ENCODE measurements at regions not wholly inside any gene's neighbourhood (a gene's known extent, or its start where the extent isn't known, plus 50 kb on each side); places are given as distances from the start of the nearest gene placed in this dataset.

- ChIA-PET POLR2A (interaction anchor here (1.7 kb wide), 1 partner anchor 9 kb away, joined by 4 read pairs; no protein-coding TSS in a partner anchor), CTCF (no interaction called here)
- TF ChIP-seq FOXA1 (IDR thresholded peaks at IDR 0.05) (no peak), PKNOX1 (IDR thresholded peaks at IDR 0.05) (no peak), SP1 (IDR thresholded peaks at IDR 0.05) (no peak), L3MBTL2 (conservative IDR thresholded peaks at IDR 0.05) (no peak), NFRKB (IDR thresholded peaks at IDR 0.05) (no peak), CTBP1 (IDR thresholded peaks at IDR 0.05; ENCODE audit: borderline replicate concordance) (no peak), LEF1 (IDR thresholded peaks at IDR 0.05; ENCODE audit: borderline replicate concordance) (no peak)
- DNase-seq (ENCODE audit: extremely low spot score) = no peak
These were observed 78.4 kb upstream of the ZBTB40 start for GRCh38 chr1:22373252-22373651.

- POLR2A ChIA-PET = interaction anchor here (1.7 kb wide), 1 partner anchor 9 kb away, joined by 4 read pairs; no protein-coding TSS in a partner anchor
- CTCF ChIA-PET = no interaction called here
- TF ChIP-seq SP1 (IDR thresholded peaks at IDR 0.05) (no peak), CTBP1 (IDR thresholded peaks at IDR 0.05; ENCODE audit: borderline replicate concordance) (no peak), HDGF (IDR thresholded peaks at IDR 0.05; ENCODE audit: borderline replicate concordance) (no peak), FOXA1 (IDR thresholded peaks at IDR 0.05) (no peak), SUZ12 (IDR thresholded peaks at IDR 0.05) (no peak), NFRKB (IDR thresholded peaks at IDR 0.05) (no peak), ARNT (IDR thresholded peaks at IDR 0.05) (no peak), ELF4 (IDR thresholded peaks at IDR 0.05) (no peak), PKNOX1 (IDR thresholded peaks at IDR 0.05) (no peak), BHLHE40 (IDR thresholded peaks at IDR 0.05; ENCODE audit: borderline replicate concordance) (no peak), ZNF384 (IDR thresholded peaks at IDR 0.05) (no peak), LEF1 (IDR thresholded peaks at IDR 0.05; ENCODE audit: borderline replicate concordance) (no peak), FOXK2 (IDR thresholded peaks at IDR 0.05) (no peak)
- no peak for DNase-seq (ENCODE audit: extremely low spot score)
These were observed 77.7 kb upstream of the ZBTB40 start for GRCh38 chr1:22374001-22374400.

DNA sequence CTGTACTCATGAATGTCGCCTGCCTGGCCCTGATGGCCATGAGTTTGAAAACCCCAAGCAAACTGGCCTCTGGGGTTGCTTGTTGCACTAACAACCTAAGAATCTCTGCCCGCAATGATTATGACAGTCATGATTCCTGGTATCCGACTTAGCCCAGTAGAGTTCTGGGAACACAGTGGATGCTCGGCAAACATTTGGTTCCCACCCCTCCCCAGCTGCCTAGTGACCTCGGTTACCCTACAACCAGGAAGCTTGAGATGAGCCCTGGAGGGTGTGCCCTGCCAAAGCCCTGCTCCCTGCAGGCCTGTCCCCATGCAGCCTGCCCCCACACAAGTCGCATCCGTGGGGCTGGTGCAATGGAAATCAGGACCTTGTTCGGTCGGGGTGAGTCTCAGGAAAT, 76.0 kb upstream of the ZBTB40 start:
- TF ChIP-seq FOXK2 (IDR thresholded peaks at IDR 0.05) = no peak
- no peak for TF ChIP-seq LEF1 (IDR thresholded peaks at IDR 0.05; ENCODE audit: borderline replicate concordance)
- TF ChIP-seq ARNT (IDR thresholded peaks at IDR 0.05) = no peak
- no peak for TF ChIP-seq ELF4 (IDR thresholded peaks at IDR 0.05)
- TF ChIP-seq HDGF (IDR thresholded peaks at IDR 0.05; ENCODE audit: borderline replicate concordance) = no peak
- TF ChIP-seq SP1 (IDR thresholded peaks at IDR 0.05) = no peak
- TF ChIP-seq ZNF384 (IDR thresholded peaks at IDR 0.05) = no peak
- POLR2A ChIA-PET = no interaction called here
- no peak for DNase-seq (ENCODE audit: extremely low spot score)
- CTCF ChIA-PET = no interaction called here

GRCh38 chr1:22376001-22376400, 75.7 kb upstream of the ZBTB40 start:
- no peak for DNase-seq (ENCODE audit: extremely low spot score)
- TF ChIP-seq FOXA1 (IDR thresholded peaks at IDR 0.05) (no peak), ARNT (IDR thresholded peaks at IDR 0.05) (no peak), L3MBTL2 (conservative IDR thresholded peaks at IDR 0.05) (no peak), LEF1 (IDR thresholded peaks at IDR 0.05; ENCODE audit: borderline replicate concordance) (no peak), FOXM1 (IDR thresholded peaks at IDR 0.05; ENCODE audit: borderline replicate concordance) (no peak), TARDBP (IDR thresholded peaks at IDR 0.05) (no peak), FOXK2 (IDR thresholded peaks at IDR 0.05) (no peak), ELF4 (IDR thresholded peaks at IDR 0.05) (no peak), SP1 (IDR thresholded peaks at IDR 0.05) (no peak), HDGF (IDR thresholded peaks at IDR 0.05; ENCODE audit: borderline replicate concordance) (no peak), CTBP1 (IDR thresholded peaks at IDR 0.05; ENCODE audit: borderline replicate concordance) (no peak), ZNF384 (IDR thresholded peaks at IDR 0.05) (no peak), PKNOX1 (IDR thresholded peaks at IDR 0.05) (no peak), SUZ12 (IDR thresholded peaks at IDR 0.05) (no peak)
- POLR2A ChIA-PET = no interaction called here
- CTCF ChIA-PET = no interaction called here

GRCh38 chr1:22376546-22376945, 75.1 kb upstream of the ZBTB40 start:
- TF ChIP-seq SP1 (IDR thresholded peaks at IDR 0.05) (no peak), HDGF (IDR thresholded peaks at IDR 0.05; ENCODE audit: borderline replicate concordance) (no peak), LEF1 (IDR thresholded peaks at IDR 0.05; ENCODE audit: borderline replicate concordance) (no peak), PKNOX1 (IDR thresholded peaks at IDR 0.05) (no peak), FOXM1 (IDR thresholded peaks at IDR 0.05; ENCODE audit: borderline replicate concordance) (no peak), FOXA1 (IDR thresholded peaks at IDR 0.05) (no peak), ELF4 (IDR thresholded peaks at IDR 0.05) (no peak), ZNF384 (IDR thresholded peaks at IDR 0.05) (no peak), NFRKB (IDR thresholded peaks at IDR 0.05) (no peak), L3MBTL2 (conservative IDR thresholded peaks at IDR 0.05) (no peak)
- CTCF ChIA-PET = no interaction called here
- POLR2A ChIA-PET = no interaction called here
- no peak for DNase-seq (ENCODE audit: extremely low spot score)

DNA sequence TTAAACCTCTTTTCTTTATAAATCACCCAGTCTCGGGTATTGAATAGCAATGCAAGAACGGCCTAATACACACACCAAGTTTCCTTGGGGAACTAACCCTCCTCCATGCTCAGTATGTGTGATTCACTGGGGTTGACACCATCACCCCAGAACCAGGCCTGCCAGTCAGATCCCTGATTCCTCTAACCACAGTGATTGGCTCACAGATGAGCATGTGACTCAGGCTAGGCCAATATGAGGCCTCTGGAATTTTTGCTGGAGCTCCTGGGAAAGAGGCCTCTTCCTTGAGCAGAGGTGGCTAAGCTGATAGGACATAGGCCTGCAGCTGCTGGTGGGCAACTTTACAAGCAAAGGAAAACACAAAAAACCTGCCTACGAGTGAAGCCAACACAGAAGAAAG, 74.7 kb upstream of the ZBTB40 start:
- DNase-seq (ENCODE audit: extremely low spot score) = no peak
- TF ChIP-seq NFRKB (IDR thresholded peaks at IDR 0.05) = no peak
- no peak for TF ChIP-seq HDGF (IDR thresholded peaks at IDR 0.05; ENCODE audit: borderline replicate concordance)
- no peak for TF ChIP-seq TARDBP (IDR thresholded peaks at IDR 0.05)
- no peak for TF ChIP-seq SUZ12 (IDR thresholded peaks at IDR 0.05)
- no peak for TF ChIP-seq LEF1 (IDR thresholded peaks at IDR 0.05; ENCODE audit: borderline replicate concordance)
- TF ChIP-seq ZNF384 (IDR thresholded peaks at IDR 0.05) = no peak
- TF ChIP-seq SP1 (IDR thresholded peaks at IDR 0.05) = no peak
- CTCF ChIA-PET = no interaction called here
- POLR2A ChIA-PET = no interaction called here
